ENCODE measurements at regions not wholly inside any gene's neighbourhood (a gene's known extent, or its start where the extent isn't known, plus 50 kb on each side); places are given as distances from the start of the nearest gene placed in this dataset.
"Not testable (repeated sequence)": the region's sequence is repeated elsewhere in the genome, so short reads cannot be mapped to it uniquely, and the experiment has no call there.

GRCh38 chr2:62321380-62322289, 125.7 kb downstream of the B3GNT2 start:
- no peak overlapping the region for H3K4me3 ChIP-seq
- H3K9me3 ChIP-seq = peaks cover 9% of the 10 kb centered on the region
- no peaks in the 10 kb centered on the region for H3K4me1 ChIP-seq (ENCODE audit: control insufficient read depth in 1 of 2, low read depth in 2 of 2)
- ATAC-seq (ENCODE audit: insufficient number of reproducible peaks, low FRiP score, low read depth) (no peak), DNase-seq (ENCODE audit: low spot score) (no peak)
- H3K36me3 ChIP-seq = no peaks in the 10 kb centered on the region
- H3K27me3 ChIP-seq (replicated peaks; ENCODE audit: insufficient read depth) = no peaks in the 10 kb centered on the region
- no peak overlapping the region for H3K27ac ChIP-seq
- TF ChIP-seq CTCF (IDR thresholded peaks at IDR 0.05) = no peak

- no peaks in the 10 kb centered on the region for H3K36me3 ChIP-seq
These were observed 124.9 kb downstream of the B3GNT2 start for GRCh38 chr2:62320657-62321357.

GRCh38 chr2:62320137-62320536, 124.2 kb downstream of the B3GNT2 start:
- H3K27me3 ChIP-seq (replicated peaks; ENCODE audit: insufficient read depth); H3K27ac ChIP-seq; H3K4me1 ChIP-seq (ENCODE audit: control insufficient read depth in 1 of 2, low read depth in 2 of 2); H3K4me3 ChIP-seq; H3K36me3 ChIP-seq; H3K9me3 ChIP-seq; ATAC-seq (ENCODE audit: insufficient number of reproducible peaks, low FRiP score, low read depth); DNase-seq (ENCODE audit: low spot score): not testable (repeated sequence)

More at GRCh38 chr2:62320657-62321357, 124.9 kb downstream of the B3GNT2 start:
- Histone ChIP-seq H3K4me3 (no peak overlapping the region), H3K4me1 (ENCODE audit: control insufficient read depth in 1 of 2, low read depth in 2 of 2) (no peaks in the 10 kb centered on the region), H3K27ac (no peak overlapping the region), H3K9me3 (peaks cover 9% of the 10 kb centered on the region), H3K27me3 (replicated peaks; ENCODE audit: insufficient read depth) (no peaks in the 10 kb centered on the region)
- no peak for ATAC-seq (ENCODE audit: insufficient number of reproducible peaks, low FRiP score, low read depth)
- TF ChIP-seq CTCF (IDR thresholded peaks at IDR 0.05) = no peak
- no peak for DNase-seq (ENCODE audit: low spot score)

GRCh38 chr2:62319070-62319469, 123.2 kb downstream of the B3GNT2 start:
- no peaks in the 10 kb centered on the region for H3K36me3 ChIP-seq
- H3K27me3 ChIP-seq (replicated peaks; ENCODE audit: insufficient read depth) = no peaks in the 10 kb centered on the region
- ATAC-seq (ENCODE audit: insufficient number of reproducible peaks, low FRiP score, low read depth) (no peak), DNase-seq (ENCODE audit: low spot score) (no peak)
- H3K4me3 ChIP-seq = no peak overlapping the region
- no peak for TF ChIP-seq CTCF (IDR thresholded peaks at IDR 0.05)
- no peak overlapping the region for H3K27ac ChIP-seq
- no peaks in the 10 kb centered on the region for H3K9me3 ChIP-seq
- no peaks in the 10 kb centered on the region for H3K4me1 ChIP-seq (ENCODE audit: control insufficient read depth in 1 of 2, low read depth in 2 of 2)

- H3K4me3 ChIP-seq = no peak overlapping the region
- no peaks in the 10 kb centered on the region for H3K27me3 ChIP-seq (replicated peaks; ENCODE audit: insufficient read depth)
- H3K9me3 ChIP-seq = no peaks in the 10 kb centered on the region
- H3K4me1 ChIP-seq (ENCODE audit: control insufficient read depth in 1 of 2, low read depth in 2 of 2) = no peaks in the 10 kb centered on the region
- H3K27ac ChIP-seq = no peak overlapping the region
- ATAC-seq (ENCODE audit: insufficient number of reproducible peaks, low FRiP score, low read depth) = no peak
- no peak for TF ChIP-seq CTCF (IDR thresholded peaks at IDR 0.05)
- H3K36me3 ChIP-seq = no peaks in the 10 kb centered on the region
- DNase-seq (ENCODE audit: low spot score) = no peak
These were observed 119.6 kb downstream of the B3GNT2 start for GRCh38 chr2:62315476-62315875.

All from thoracic aorta (tissue), 2 donors.